ENCODE measurements at regions not wholly inside any gene's neighbourhood (a gene's known extent, or its start where the extent isn't known, plus 50 kb on each side); places are given as distances from the start of the nearest gene placed in this dataset.

DNA sequence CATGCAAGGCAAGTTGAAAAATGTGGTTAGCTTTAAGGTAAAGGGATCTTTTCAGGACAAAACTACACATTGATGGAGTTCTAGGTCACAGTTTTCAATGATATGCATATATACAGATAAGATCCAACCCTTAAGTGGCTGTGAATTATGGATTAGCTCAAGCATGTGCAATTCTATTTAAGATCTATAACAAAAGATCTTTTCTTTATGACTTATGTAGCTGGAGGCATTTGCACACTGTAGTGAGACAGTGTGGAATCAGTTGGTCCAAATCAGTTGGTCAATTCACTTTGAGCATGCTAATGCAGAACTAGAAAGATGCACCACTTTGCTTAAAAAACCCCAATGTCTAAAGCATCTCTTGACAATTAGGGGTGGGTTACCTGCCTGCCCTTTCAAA is 417.1 kb upstream of the ZEB2 start:
- POLR2A ChIA-PET (ENCODE audit: low non-redundant PET) = no interaction called here

DNA sequence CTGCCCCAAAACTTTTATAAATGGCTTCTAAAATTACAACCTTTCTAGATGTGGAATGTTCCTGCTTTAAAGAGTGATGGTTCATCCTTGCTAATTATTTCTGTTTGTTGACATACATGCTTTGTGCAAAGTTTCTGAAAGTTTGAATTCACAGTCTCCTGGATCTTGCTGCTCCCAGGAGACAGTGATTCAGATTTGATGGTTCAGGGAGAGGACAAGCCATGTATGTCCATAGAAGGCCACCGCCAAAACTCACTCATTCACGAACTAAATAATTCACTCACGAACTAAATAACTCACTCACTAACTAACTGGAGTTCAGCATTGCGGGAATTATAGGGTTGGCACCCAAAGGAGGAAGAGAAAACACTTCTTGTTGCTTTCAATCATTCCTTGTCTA is 416.5 kb upstream of the ZEB2 start:
- DNase-seq (ENCODE audit: low spot score) = no peak
- CTCF ChIA-PET = no interaction called here
- TF ChIP-seq, protein P1, sequence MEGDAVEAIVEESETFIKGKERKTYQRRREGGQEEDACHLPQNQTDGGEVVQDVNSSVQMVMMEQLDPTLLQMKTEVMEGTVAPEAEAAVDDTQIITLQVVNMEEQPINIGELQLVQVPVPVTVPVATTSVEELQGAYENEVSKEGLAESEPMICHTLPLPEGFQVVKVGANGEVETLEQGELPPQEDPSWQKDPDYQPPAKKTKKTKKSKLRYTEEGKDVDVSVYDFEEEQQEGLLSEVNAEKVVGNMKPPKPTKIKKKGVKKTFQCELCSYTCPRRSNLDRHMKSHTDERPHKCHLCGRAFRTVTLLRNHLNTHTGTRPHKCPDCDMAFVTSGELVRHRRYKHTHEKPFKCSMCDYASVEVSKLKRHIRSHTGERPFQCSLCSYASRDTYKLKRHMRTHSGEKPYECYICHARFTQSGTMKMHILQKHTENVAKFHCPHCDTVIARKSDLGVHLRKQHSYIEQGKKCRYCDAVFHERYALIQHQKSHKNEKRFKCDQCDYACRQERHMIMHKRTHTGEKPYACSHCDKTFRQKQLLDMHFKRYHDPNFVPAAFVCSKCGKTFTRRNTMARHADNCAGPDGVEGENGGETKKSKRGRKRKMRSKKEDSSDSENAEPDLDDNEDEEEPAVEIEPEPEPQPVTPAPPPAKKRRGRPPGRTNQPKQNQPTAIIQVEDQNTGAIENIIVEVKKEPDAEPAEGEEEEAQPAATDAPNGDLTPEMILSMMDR (conservative IDR thresholded peaks at IDR 0.05; ENCODE audit: low read depth) = no peak
- H3K27ac ChIP-seq = no peak overlapping the region
- POLR2A ChIA-PET (ENCODE audit: low non-redundant PET) = no interaction called here

More for the DNA sequence above, 417.1 kb upstream of the ZEB2 start:
- CTCF ChIA-PET = no interaction called here
- no peak for DNase-seq (ENCODE audit: low spot score)
- TF ChIP-seq, protein P1 (conservative IDR thresholded peaks at IDR 0.05; ENCODE audit: low read depth) = no peak
- no peak overlapping the region for H3K27ac ChIP-seq

DNA sequence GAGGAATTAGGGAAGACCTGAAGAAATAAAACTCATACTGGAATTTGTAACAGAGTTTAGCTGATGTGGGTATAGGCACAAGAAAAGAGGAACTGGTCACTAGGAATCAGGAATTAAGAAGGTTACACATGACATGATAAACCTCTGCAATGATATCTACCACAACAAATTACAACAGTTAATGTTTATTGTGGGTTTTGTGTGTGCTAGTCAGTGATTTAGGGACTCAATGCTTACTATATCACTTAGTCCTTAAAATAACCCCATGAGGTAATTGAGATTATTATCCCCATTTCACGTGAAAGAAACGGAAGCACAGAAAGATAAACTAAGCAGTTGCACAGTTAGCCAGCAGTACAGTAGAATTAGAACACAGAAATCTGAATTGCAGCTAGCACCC is 415.8 kb upstream of the ZEB2 start:
- H3K27ac ChIP-seq = no peak overlapping the region
- CTCF ChIA-PET = no interaction called here
- DNase-seq (ENCODE audit: low spot score) = no peak
- TF ChIP-seq, protein P1 (conservative IDR thresholded peaks at IDR 0.05; ENCODE audit: low read depth) = no peak
- POLR2A ChIA-PET (ENCODE audit: low non-redundant PET) = no interaction called here

GRCh38 chr2:144935191-144935590 is 415.3 kb upstream of the ZEB2 start:
- TF ChIP-seq, protein P1 (conservative IDR thresholded peaks at IDR 0.05; ENCODE audit: low read depth) = no peak
- no peak for DNase-seq (ENCODE audit: low spot score)
- H3K27ac ChIP-seq = no peak overlapping the region
- ChIA-PET CTCF (no interaction called here), POLR2A (ENCODE audit: low non-redundant PET) (no interaction called here)

GRCh38 chr2:144931960-144932359 is 412.0 kb upstream of the ZEB2 start:
- no peak for DNase-seq (ENCODE audit: low spot score)
- POLR2A ChIA-PET (ENCODE audit: low non-redundant PET) = no interaction called here
- CTCF ChIA-PET = no interaction called here
- TF ChIP-seq, protein P1 (conservative IDR thresholded peaks at IDR 0.05; ENCODE audit: low read depth) = no peak
- no peak overlapping the region for H3K27ac ChIP-seq

- no peak overlapping the region for H3K27ac ChIP-seq
- ChIA-PET CTCF (interaction anchor here (0.6 kb wide), 1 partner anchor 611 kb away, joined by 3 read pairs; no protein-coding TSS in a partner anchor), POLR2A (ENCODE audit: low non-redundant PET) (no interaction called here)
- TF ChIP-seq, protein P1 (conservative IDR thresholded peaks at IDR 0.05; ENCODE audit: low read depth) = no peak
- DNase-seq (ENCODE audit: low spot score) = no peak
Observed at GRCh38 chr2:144931480-144931879, 411.6 kb upstream of the ZEB2 start.

GRCh38 chr2:144927429-144927828 is 407.5 kb upstream of the ZEB2 start:
- ChIA-PET CTCF (no interaction called here), POLR2A (ENCODE audit: low non-redundant PET) (no interaction called here)
- no peak overlapping the region for H3K27ac ChIP-seq
- no peak for DNase-seq (ENCODE audit: low spot score)
- TF ChIP-seq, protein P1 (conservative IDR thresholded peaks at IDR 0.05; ENCODE audit: low read depth) = no peak
